ENCODE measurements at regions not wholly inside any gene's neighbourhood (a gene's known extent, or its start where the extent isn't known, plus 50 kb on each side); places are given as distances from the start of the nearest gene placed in this dataset.

DNA sequence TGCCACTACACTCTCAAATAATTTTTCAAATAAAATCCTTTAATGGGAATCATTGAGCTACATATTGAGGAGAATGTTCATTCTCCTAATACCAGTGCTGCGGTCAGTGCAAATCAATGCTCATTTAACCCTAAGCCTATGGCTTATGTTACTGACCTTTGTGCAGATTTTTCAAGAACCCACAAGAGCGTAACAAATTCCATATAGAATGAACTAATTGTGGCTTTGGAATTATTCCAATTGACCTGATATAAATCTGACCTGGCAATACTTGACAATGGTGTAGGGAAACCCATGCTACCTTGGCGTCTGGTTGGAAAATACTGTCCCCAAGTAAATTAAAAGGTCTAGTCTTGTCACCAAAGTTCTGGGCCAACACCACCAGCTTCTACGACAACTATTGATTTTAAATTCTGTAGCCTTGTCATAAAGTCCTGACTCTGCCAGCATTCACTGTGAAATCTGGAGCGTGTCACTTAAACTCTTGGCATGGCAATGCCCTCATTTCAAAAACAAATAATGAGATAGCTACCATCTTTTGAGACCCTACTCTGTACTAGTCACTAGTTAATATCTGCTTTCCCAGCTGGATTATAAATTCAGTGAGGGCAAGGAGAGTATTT is 320.9 kb downstream of the AHR start:
- Mint-ChIP-seq H3K4me1 (no peaks in the 10 kb centered on the region), H3K27ac (no peak overlapping the region), H3K27me3 (no peaks in the 10 kb centered on the region), H3K4me3 (no peak overlapping the region), H3K36me3 (ENCODE audit: low read depth) (no peaks in the 10 kb centered on the region), H3K9me3 (no peaks in the 10 kb centered on the region)
- ATAC-seq (replicated peaks): no peak

DNA sequence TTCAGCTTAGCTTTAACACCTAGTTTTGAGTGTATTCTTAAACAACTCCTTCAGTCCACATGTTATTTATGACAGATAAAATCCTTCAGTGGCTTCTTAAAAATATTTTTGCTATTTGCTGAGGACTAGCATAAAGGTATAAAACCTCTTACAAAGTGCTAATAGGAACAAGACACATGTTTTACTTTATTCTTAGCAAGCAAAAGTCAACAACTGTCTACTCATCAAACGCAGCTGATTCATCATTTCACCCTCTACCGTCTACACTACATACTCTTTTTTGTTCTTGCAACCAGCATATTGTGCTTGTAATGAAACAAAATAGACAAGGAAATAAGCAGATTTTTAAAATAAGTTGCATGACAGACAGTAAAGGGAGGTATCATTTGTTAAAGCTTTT is 319.7 kb downstream of the SNX13 start:
- no peaks in the 10 kb centered on the region for H3K27me3 Mint-ChIP-seq
- no peak for ATAC-seq (replicated peaks)
- H3K36me3 Mint-ChIP-seq (ENCODE audit: low read depth): no peaks in the 10 kb centered on the region
- H3K9me3 Mint-ChIP-seq: no peaks in the 10 kb centered on the region
- no peaks in the 10 kb centered on the region for H3K4me1 Mint-ChIP-seq
- no peak overlapping the region for H3K27ac Mint-ChIP-seq
- H3K4me3 Mint-ChIP-seq: no peak overlapping the region

DNA sequence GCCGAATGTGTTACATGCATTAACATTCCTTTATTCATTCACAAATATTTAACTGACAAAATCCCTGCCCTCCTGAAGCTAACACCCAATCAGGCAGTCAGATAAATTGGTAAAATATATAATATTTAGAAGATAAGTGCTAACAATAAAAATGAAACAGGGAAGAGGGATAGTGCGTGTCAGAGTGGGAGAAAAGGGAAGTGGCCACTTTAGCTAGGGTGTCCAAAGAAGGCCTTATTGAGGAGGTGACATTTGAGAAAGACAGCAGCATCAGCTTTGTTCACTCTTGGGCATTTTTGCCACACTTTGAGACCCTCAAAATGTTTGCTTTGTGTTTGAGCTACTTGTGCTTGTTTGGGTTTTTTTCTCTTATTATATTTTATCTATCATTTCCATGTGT is 317.8 kb downstream of the SNX13 start:
- no peaks in the 10 kb centered on the region for H3K9me3 Mint-ChIP-seq
- no peaks in the 10 kb centered on the region for H3K27me3 Mint-ChIP-seq
- H3K36me3 Mint-ChIP-seq (ENCODE audit: low read depth): no peaks in the 10 kb centered on the region
- no peak overlapping the region for H3K4me3 Mint-ChIP-seq
- ATAC-seq (replicated peaks): no peak
- H3K4me1 Mint-ChIP-seq: no peaks in the 10 kb centered on the region
- no peak overlapping the region for H3K27ac Mint-ChIP-seq

DNA sequence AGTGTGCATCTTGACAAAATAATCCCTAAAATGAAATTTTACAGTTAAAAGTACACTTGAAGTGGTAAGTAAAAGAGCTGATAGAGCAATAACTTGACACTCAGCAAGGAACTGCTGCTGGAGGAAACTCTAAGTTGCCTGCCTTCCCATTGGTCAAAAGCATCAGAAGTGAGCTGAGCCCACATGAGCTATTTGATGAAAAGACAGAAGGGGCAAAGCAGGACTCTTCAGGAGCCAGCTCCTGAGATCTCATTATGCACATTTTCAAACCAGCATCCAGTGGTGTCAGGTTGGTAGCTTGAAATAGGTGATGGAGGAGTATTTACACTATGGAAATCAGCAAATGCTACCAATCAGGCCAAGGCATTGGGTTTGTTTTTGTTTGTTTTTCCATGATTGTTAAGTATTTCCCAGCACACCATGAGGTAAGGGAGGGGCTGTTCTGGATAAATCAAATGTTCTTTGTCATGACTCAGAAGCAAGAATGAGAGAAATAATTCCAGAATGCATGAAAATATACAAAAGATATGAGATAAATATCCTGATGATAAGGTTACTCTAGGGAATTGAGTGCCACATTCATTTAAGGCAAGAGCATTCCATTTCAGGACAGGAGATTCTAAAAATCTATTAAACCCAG is 316.6 kb downstream of the SNX13 start:
- Mint-ChIP-seq H3K4me1 (no peaks in the 10 kb centered on the region), H3K27ac (no peak overlapping the region), H3K9me3 (no peaks in the 10 kb centered on the region), H3K4me3 (no peak overlapping the region), H3K36me3 (ENCODE audit: low read depth) (no peaks in the 10 kb centered on the region), H3K27me3 (peaks cover 3% of the 10 kb centered on the region)
- ATAC-seq (replicated peaks): no peak

DNA sequence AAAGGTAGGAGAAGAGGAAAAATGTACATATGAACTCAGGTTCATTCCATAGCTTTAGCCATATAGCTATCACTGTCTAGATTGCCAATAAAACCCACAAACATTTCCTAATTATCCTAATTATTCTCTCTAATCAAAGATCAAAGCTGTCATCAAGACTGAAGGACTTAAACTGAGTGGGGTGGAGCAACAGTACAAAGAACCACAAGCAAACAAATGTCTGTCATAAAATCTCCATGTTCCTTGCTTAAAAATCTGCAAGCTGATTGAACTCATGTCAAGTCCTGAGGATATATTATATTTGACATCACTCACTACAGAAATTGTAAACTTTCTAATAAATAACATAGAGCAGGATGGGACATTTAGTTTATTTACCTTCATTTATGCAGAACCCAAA is 315.9 kb downstream of the SNX13 start:
- Mint-ChIP-seq H3K36me3 (ENCODE audit: low read depth) (no peaks in the 10 kb centered on the region), H3K4me3 (no peak overlapping the region), H3K27ac (no peak overlapping the region), H3K4me1 (no peaks in the 10 kb centered on the region), H3K9me3 (no peaks in the 10 kb centered on the region), H3K27me3 (peaks cover 3% of the 10 kb centered on the region)
- no peak for ATAC-seq (replicated peaks)

DNA sequence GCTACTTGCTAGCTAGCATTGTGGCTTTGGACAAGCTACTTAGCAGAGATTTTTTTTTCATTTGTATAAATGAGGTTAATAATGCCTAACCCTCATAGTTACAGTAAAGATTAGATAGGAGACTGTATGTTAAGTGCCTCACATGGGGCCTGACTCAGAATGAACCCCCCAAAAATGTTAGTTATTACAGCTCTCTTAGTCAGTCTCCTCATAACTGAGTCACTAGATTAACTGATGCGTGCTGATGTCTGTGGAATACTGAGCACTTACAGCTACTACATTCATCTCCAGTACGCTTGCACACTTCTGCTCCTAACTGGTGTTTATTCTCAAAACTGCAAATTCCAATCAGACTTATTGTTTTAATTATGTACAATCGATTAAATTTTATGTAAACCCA is 315.3 kb downstream of the SNX13 start:
- Mint-ChIP-seq H3K4me3 (no peak overlapping the region), H3K36me3 (ENCODE audit: low read depth) (no peaks in the 10 kb centered on the region), H3K27ac (no peak overlapping the region), H3K27me3 (peaks cover 3% of the 10 kb centered on the region), H3K4me1 (no peaks in the 10 kb centered on the region), H3K9me3 (no peaks in the 10 kb centered on the region)
- peak; percentile 55 for ATAC-seq (replicated peaks)

- peaks cover 3% of the 10 kb centered on the region for H3K27me3 Mint-ChIP-seq
- H3K36me3 Mint-ChIP-seq (ENCODE audit: low read depth): no peaks in the 10 kb centered on the region
- no peak overlapping the region for H3K4me3 Mint-ChIP-seq
- no peak for ATAC-seq (replicated peaks)
- H3K4me1 Mint-ChIP-seq: no peaks in the 10 kb centered on the region
- H3K9me3 Mint-ChIP-seq: no peaks in the 10 kb centered on the region
- H3K27ac Mint-ChIP-seq: no peak overlapping the region
These were observed 314.1 kb downstream of the SNX13 start for GRCh38 chr7:17626235-17626634.

DNA sequence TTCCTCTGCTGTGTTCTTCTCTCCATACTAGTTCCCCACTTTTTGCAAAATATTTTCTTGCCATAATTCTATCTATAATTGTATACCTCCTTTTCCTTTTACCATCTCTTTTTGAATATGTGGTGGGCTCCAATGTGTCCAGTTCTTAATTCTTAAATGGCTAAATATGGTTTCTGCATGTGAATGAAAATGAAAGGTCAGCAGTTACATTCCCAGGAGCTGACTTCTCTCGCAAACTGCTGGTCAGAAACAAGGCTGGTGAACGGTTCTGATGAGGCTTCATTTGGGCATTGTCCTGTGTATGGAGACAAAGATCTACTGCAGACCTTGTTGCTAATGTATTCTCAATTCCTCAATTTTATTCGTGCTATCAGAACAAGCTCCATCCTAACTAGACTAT is 309.2 kb downstream of the SNX13 start:
- no peak for ATAC-seq (replicated peaks)
- H3K4me3 Mint-ChIP-seq: no peak overlapping the region
- H3K27me3 Mint-ChIP-seq: peaks cover 6% of the 10 kb centered on the region
- H3K4me1 Mint-ChIP-seq: no peaks in the 10 kb centered on the region
- H3K36me3 Mint-ChIP-seq (ENCODE audit: low read depth): no peaks in the 10 kb centered on the region
- no peak overlapping the region for H3K27ac Mint-ChIP-seq
- H3K9me3 Mint-ChIP-seq: no peaks in the 10 kb centered on the region

GRCh38 chr7:17632384-17632783 is 307.9 kb downstream of the SNX13 start:
- ATAC-seq (replicated peaks): no peak
- no peaks in the 10 kb centered on the region for H3K36me3 Mint-ChIP-seq (ENCODE audit: low read depth)

DNA sequence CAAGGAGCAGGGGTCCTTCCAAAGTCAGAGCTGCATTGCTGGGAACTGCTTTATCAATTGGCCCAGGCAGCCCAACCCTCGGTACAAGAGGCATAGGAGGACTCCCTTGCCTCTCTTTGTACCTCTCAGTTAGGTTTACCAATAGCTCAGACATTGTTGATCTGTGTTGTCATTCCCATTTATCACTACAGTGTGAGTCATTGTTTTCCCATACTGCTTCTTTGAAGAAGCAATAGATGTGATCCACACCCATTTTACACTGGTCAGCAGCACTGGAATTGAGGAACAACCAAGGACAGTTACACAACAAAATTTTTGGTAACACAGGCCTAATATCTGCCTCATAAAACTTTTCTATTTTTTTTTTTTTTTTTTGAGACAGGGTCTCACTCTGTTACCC is 307.2 kb downstream of the SNX13 start:
- no peak overlapping the region for H3K27ac Mint-ChIP-seq
- H3K36me3 Mint-ChIP-seq (ENCODE audit: low read depth): no peaks in the 10 kb centered on the region
- H3K9me3 Mint-ChIP-seq: no peaks in the 10 kb centered on the region
- H3K4me1 Mint-ChIP-seq: no peaks in the 10 kb centered on the region
- no peak for ATAC-seq (replicated peaks)
- H3K27me3 Mint-ChIP-seq: peaks cover 12% of the 10 kb centered on the region
- H3K4me3 Mint-ChIP-seq: no peak overlapping the region

More at GRCh38 chr7:17632384-17632783, 307.9 kb downstream of the SNX13 start:
- no peaks in the 10 kb centered on the region for H3K4me1 Mint-ChIP-seq
- no peak overlapping the region for H3K4me3 Mint-ChIP-seq
- peaks cover 12% of the 10 kb centered on the region for H3K27me3 Mint-ChIP-seq
- no peak overlapping the region for H3K27ac Mint-ChIP-seq
- H3K9me3 Mint-ChIP-seq: no peaks in the 10 kb centered on the region

DNA sequence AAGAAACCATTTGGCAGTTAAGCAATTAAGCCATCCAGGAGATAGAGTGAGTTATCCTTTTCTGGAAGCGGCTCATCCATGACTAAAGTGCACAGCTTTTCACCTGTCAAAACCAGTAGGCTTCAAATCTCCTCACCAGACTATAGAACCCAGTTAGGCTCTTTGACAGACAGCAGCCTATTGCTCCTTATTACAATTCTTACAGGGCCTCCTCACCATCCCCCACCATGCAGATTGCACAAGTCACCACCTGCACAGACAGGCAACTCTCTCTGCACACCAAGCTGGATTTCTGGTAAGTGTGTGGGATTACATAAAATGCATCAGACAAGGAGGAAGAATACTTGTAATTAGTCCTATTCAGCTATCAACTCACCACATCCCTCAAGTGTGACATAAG is 301.6 kb downstream of the SNX13 start:
- Mint-ChIP-seq H3K4me1 (no peaks in the 10 kb centered on the region), H3K4me3 (no peak overlapping the region), H3K9me3 (peaks cover 6% of the 10 kb centered on the region), H3K27me3 (peaks cover 12% of the 10 kb centered on the region), H3K36me3 (ENCODE audit: low read depth) (no peaks in the 10 kb centered on the region), H3K27ac (no peak overlapping the region)
- no peak for ATAC-seq (replicated peaks)

DNA sequence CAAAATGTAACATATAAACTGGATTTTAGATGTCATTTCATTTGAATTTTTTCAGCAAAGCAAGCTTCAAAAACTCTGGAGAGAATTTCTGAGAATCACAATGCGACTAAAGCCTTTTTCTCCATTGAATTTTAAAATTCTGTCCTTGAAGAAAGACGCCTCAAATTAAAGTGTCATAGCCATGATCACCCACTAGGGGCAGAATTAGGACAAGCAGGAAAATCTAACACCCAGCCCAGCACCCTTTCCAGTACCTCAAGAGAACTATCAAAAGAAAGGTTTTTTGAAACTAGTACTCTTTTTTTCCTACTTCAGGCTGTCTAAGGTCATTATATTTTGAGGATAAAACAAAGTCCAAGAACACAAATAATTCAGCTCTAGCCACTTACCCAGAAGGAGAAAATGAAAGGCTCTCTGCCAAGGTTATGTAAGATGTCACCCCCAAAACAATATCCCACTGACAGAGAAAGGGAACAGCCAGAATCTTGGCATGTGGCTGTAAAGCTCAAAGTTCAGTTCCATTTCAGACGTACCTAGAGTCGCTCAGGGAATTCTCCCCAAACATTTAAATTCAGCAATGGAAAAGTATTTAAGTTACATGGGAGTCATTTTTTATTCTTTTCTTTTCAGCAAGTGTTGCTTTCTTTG is 299.4 kb downstream of the SNX13 start:
- Mint-ChIP-seq H3K4me3 (no peak overlapping the region), H3K4me1 (no peaks in the 10 kb centered on the region), H3K36me3 (ENCODE audit: low read depth) (no peaks in the 10 kb centered on the region), H3K27ac (no peak overlapping the region), H3K9me3 (peaks cover 6% of the 10 kb centered on the region), H3K27me3 (peaks cover 15% of the 10 kb centered on the region)
- no peak for ATAC-seq (replicated peaks)

DNA sequence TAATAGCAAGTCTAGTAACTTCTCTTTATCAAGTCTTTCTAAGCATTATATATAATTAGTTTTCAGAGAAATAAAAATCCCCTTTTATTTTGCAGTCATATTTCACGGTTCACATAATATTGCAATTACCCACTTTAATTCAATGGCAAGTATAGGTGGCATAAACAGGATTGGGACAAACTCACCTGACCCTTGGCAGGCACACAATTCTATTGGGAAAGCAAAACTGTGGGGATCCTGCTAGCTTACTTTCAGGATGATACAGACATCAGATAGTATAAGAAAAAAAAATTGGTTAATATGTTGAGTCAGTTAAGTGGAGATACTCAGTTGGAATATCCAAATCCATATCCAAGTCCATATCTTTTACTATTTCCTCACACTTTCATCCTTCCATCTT is 294.8 kb downstream of the SNX13 start:
- no peak for ATAC-seq (replicated peaks)
- no peak overlapping the region for H3K4me3 Mint-ChIP-seq
- H3K4me1 Mint-ChIP-seq: no peaks in the 10 kb centered on the region
- H3K27ac Mint-ChIP-seq: no peak overlapping the region
- peaks cover 4% of the 10 kb centered on the region for H3K27me3 Mint-ChIP-seq
- peaks cover 6% of the 10 kb centered on the region for H3K9me3 Mint-ChIP-seq
- H3K36me3 Mint-ChIP-seq (ENCODE audit: low read depth): no peaks in the 10 kb centered on the region

DNA sequence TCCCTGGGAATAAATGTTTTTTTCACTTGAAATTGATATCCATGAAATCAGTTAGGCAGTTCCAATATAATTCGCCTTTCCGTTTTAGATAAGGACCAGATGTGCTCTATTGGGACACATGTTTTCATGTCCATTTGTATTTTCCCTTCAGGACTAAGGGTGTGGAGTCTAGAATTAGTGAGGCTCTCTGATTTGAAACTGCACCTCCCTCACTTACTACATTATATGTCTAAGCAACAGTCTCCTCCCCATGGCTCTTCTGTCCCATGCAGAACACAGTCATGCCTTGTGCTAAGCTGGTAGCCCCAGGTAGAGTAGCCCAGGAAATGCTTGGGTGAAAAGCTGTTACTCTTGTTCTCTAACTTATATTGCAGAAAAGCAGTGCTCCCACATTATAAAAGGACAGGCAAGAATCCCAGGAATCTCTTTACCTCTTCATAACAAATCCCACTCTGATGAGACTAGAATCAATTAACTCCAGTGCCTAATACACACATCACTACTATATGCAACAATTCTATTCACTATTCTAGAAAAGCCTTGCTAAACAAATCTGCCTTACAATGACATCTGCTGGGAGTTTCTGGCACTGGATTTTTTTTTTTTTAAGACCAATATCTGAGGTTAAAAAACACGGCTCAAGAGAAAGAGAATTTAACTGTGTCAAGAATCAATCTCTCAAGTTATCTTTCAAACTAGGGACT is 293.9 kb downstream of the SNX13 start:
- Mint-ChIP-seq H3K9me3 (peaks cover 6% of the 10 kb centered on the region), H3K27me3 (peaks cover 4% of the 10 kb centered on the region), H3K27ac (no peak overlapping the region), H3K4me3 (no peak overlapping the region), H3K4me1 (no peaks in the 10 kb centered on the region), H3K36me3 (ENCODE audit: low read depth) (no peaks in the 10 kb centered on the region)
- ATAC-seq (replicated peaks): no peak

DNA sequence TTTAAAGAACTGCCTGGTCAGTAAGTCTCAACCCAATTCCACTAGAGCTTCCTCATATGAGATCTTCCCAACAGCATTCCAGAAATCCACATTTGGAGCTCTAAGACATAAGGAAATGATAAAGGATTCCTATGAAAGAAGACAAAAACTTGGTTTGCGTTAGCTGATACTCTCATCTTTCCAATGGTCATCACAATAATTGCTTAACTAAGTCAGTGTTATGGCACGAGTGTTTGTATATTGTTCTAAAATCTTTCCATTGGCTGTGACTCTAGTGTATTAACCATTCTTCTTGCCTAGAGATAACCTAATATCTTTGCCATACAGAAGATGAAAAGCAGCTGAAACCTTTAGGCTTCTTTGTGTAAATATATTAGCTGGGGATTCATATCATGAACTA is 289.0 kb downstream of the SNX13 start:
- Mint-ChIP-seq H3K9me3 (no peaks in the 10 kb centered on the region), H3K4me1 (no peaks in the 10 kb centered on the region), H3K27me3 (no peaks in the 10 kb centered on the region), H3K36me3 (ENCODE audit: low read depth) (no peaks in the 10 kb centered on the region), H3K27ac (no peak overlapping the region), H3K4me3 (no peak overlapping the region)
- ATAC-seq (replicated peaks): no peak

Measured in activated T-helper 17 cell treated with anti-CD3 and anti-CD28 coated beads, Interleukin-2, amount 50 U/mL, for 72 hours (primary cell).